Spleen (tissue), 11 donors: ENCODE measurements at regions not wholly inside any gene's neighbourhood (a gene's known extent, or its start where the extent isn't known, plus 50 kb on each side); places are given as distances from the start of the nearest gene placed in this dataset.

Source experiments
- DNase-seq: peaks from one replicate; pipeline ENCODE4 v3.0.0-alpha.2; 2020
- H3K27ac ChIP-seq, 8 donors: fragments of 200-600 bp; sonication (generic) in 7 of 8; 1 replicate in 4 of 8; 2 replicates in 4 of 8; pipeline versions ENCODE4 v1.5.0 to v1.8.0; 2016 to 2021; ENCODE audit warnings: inconsistent platforms in 4 of 8, mild to moderate bottlenecking in 4 of 8, moderate library complexity in 1 of 8
- H3K27me3 ChIP-seq, 7 donors: fragments of 200-600 bp; sonication (generic) in 6 of 7; replicated peaks in 1 of 7; 1 replicate in 4 of 7; 2 replicates in 3 of 7; pipeline versions ENCODE4 v1.5.0 to v1.8.0; 2016 to 2021; ENCODE audit warnings: inconsistent platforms in 3 of 7, mild to moderate bottlenecking in 1 of 7
- H3K36me3 ChIP-seq, 6 donors: fragments of 200-600 bp; sonication (generic) in 5 of 6; 1 replicate in 4 of 6; 2 replicates in 2 of 6; pipeline versions ENCODE4 v1.5.0 to v1.8.0; 2016 to 2021; ENCODE audit warnings: inconsistent platforms in 2 of 6
- H3K4me1 ChIP-seq, 6 donors: fragments of 200-600 bp; sonication (generic) in 5 of 6; 1 replicate in 3 of 6; 2 replicates in 3 of 6; pipeline versions ENCODE4 v1.5.0 to v1.8.0; 2016 to 2021; ENCODE audit warnings: inconsistent platforms in 3 of 6
- H3K4me3 ChIP-seq, 8 donors: fragments of 200-600 bp; sonication (generic) in 7 of 8; 1 replicate in 4 of 8; 2 replicates in 4 of 8; pipeline versions ENCODE4 v1.5.0 to v1.8.0; 2016 to 2021; ENCODE audit warnings: inconsistent platforms in 4 of 8, mild to moderate bottlenecking in 4 of 8, moderate library complexity in 2 of 8
- H3K9me3 ChIP-seq, 8 donors: fragments of 200-600 bp; sonication (generic) in 7 of 8; 1 replicate in 4 of 8; 2 replicates in 4 of 8; pipeline versions ENCODE4 v1.5.0 to v1.8.0; 2016 to 2021; ENCODE audit warnings: inconsistent platforms in 4 of 8
- POLR2A ChIP-seq, 3 donors: fragments of 450-650 bp; IDR thresholded peaks; one replicate each; pipeline ENCODE4 v1.5.1; 2017; ENCODE audit warnings: antibody characterized with exemption in 3 of 3, mild to moderate bottlenecking in 1 of 3
- POLR2AphosphoS5 ChIP-seq, 3 donors: sonication (generic); formaldehyde crosslinking; IDR thresholded peaks; one replicate each; pipeline ENCODE4 v1.5.1; 2017; ENCODE audit warnings: antibody characterized with exemption in 3 of 3
- WGBS, 5 donors: extraction: QIAGEN DNeasy Blood & Tissue Kit in 3 of 5; methylation state at CpG; one replicate each; pipeline versions ENCODE4 v1.1.5 to v1.1.7; 2013 to 2018; 5-methylcytosine and 5-hydroxymethylcytosine counted together
- intact Hi-C: fragments of 100-400 bp; cut with DNase I; formaldehyde crosslinking; loops from one replicate; pipeline ENCODE4 v1.15.0; 2023; ENCODE audit warnings: low total_unique reads
- TF ChIP-seq, protein P1 (sequence below), 11 experiments: fragments of 200-600 bp in 7 of 11; fragments of 450-650 bp in 4 of 11; sonication (generic) in 4 of 11; IDR thresholded peaks in 8 of 11; conservative IDR thresholded peaks in 3 of 11; 1 replicate in 7 of 11; 2 replicates in 4 of 11; pipeline versions ENCODE4 v1.4.0 to v1.8.0; 2016 to 2021; ENCODE audit warnings: antibody characterized with exemption in 11 of 11, inconsistent platforms in 4 of 11, mild to moderate bottlenecking in 1 of 11
- donor health status: healthy with polysubstance abuse.
- donor health status: DM: no; HTN: no; CAD: no; lungs with moderate emphysema.
- donor health status: DM: no; HTN: no; CAD: no.
- donor health status: Bipolar disorder and iron deficiency.
- donor health status: healthy.
- donor health status: DM: no; HTN: no; CAD: no.
- donor health status: DM: yes; HTN: yes; CAD: no.

DNA sequence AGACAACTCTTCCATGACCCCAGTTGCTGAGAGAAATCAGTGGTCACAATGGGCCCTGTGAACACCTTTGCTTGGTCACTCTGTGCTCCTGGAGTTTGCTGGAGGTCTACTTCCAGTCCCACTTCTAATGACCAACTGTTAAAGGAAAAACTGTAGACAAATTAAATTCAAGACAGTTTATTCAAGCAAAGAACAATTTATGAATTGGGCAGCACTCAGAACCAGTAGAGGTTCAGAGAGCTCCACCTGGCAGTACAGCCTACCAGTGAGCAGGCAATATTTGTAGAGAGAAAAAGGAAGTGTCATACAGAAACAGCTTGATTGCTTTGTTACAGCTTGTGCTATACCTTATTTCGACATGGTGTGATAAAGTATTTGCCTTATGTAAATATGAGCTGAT lies 116.5 kb downstream of the HS3ST3B1 start:
- TF ChIP-seq POLR2AphosphoS5 (IDR thresholded peaks at IDR 0.05) (no peak), POLR2A (IDR thresholded peaks at IDR 0.05) (no peak)
- TF ChIP-seq, protein P1, sequence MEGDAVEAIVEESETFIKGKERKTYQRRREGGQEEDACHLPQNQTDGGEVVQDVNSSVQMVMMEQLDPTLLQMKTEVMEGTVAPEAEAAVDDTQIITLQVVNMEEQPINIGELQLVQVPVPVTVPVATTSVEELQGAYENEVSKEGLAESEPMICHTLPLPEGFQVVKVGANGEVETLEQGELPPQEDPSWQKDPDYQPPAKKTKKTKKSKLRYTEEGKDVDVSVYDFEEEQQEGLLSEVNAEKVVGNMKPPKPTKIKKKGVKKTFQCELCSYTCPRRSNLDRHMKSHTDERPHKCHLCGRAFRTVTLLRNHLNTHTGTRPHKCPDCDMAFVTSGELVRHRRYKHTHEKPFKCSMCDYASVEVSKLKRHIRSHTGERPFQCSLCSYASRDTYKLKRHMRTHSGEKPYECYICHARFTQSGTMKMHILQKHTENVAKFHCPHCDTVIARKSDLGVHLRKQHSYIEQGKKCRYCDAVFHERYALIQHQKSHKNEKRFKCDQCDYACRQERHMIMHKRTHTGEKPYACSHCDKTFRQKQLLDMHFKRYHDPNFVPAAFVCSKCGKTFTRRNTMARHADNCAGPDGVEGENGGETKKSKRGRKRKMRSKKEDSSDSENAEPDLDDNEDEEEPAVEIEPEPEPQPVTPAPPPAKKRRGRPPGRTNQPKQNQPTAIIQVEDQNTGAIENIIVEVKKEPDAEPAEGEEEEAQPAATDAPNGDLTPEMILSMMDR (IDR thresholded peaks at IDR 0.05 in 8 of 11, conservative IDR thresholded peaks at IDR 0.05 in 3 of 11) = no peak
- H3K9me3 ChIP-seq = peaks cover 0 to 18% (median 7%) of the 10 kb centered on the region in 8 donors
- no peaks in the 10 kb centered on the region for H3K36me3 ChIP-seq
- H3K27ac ChIP-seq = no peak overlapping the region
- DNase-seq = no peak
- no peaks in the 10 kb centered on the region for H3K4me1 ChIP-seq
- H3K27me3 ChIP-seq = no peaks in the 10 kb centered on the region
- H3K4me3 ChIP-seq = no peak overlapping the region
- intact Hi-C loops = no loop called here
- whole genome bisulfite sequencing, 5 donors = 71 to 94% (median 84%) methylated on average over 1 of the region's 1 CpG

DNA sequence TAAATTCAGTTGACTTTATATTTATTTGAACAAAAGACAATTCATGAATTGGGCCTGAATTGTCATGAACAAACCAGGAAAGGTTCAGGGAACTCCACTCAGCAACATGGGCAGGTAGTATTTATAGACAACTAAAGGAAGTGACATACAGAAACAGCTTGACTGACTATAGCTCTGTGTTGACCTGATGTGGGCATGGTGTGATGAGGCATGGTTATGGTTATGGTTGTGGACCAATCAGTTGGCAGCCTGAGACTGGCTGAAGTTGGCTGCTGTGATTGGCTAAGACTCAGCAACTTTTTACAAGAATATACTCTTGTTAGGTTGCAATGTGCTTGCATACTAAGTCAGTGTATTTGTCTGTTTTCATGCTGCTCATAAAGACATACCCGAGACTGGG lies 108.4 kb downstream of the HS3ST3B1 start:
- H3K9me3 ChIP-seq = peaks cover 0 to 7% (median 0%) of the 10 kb centered on the region in 8 donors
- WGBS, 5 donors = 27 to 97% (median 84%) methylated on average over 1 of the region's 1 CpG
- H3K27me3 ChIP-seq = no peaks in the 10 kb centered on the region
- H3K4me1 ChIP-seq = no peaks in the 10 kb centered on the region
- no peak overlapping the region for H3K27ac ChIP-seq
- H3K36me3 ChIP-seq = no peaks in the 10 kb centered on the region
- TF ChIP-seq POLR2A (IDR thresholded peaks at IDR 0.05) (no peak), POLR2AphosphoS5 (IDR thresholded peaks at IDR 0.05) (no peak)
- TF ChIP-seq, protein P1 (IDR thresholded peaks at IDR 0.05 in 8 of 11, conservative IDR thresholded peaks at IDR 0.05 in 3 of 11) = no peak
- intact Hi-C loops = no loop called here
- H3K4me3 ChIP-seq = no peak overlapping the region
- DNase-seq = no peak

DNA sequence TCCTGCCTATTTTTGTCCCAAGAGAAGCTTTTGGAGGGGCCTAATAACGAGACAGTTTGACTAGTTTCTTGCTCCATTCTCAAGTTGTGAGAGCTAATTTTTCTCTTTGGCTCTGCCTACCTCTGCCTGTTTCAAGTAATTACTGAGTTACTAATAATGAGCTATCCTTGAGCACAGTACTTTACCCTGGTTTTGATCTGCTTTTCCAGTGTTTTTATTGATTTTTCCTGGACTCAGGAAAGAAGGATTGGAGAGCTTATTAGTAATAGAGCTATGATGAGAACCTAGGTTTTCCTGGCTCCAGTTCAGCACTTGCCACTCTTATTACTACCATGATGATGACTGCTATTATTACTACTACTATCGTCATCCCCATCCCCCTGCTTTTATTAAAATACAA lies 106.7 kb downstream of the HS3ST3B1 start:
- DNase-seq = no peak
- TF ChIP-seq, protein P1 (IDR thresholded peaks at IDR 0.05 in 8 of 11, conservative IDR thresholded peaks at IDR 0.05 in 3 of 11) = no peak
- TF ChIP-seq POLR2AphosphoS5 (IDR thresholded peaks at IDR 0.05) = no peak
- TF ChIP-seq POLR2A (IDR thresholded peaks at IDR 0.05) = no peak
- no peak overlapping the region for H3K27ac ChIP-seq
- WGBS, 5 donors = 72 to 93% (median 86%) methylated on average over 2 of the region's 2 CpGs
- no peak overlapping the region for H3K4me3 ChIP-seq
- intact Hi-C loops = no loop called here
- no peaks in the 10 kb centered on the region for H3K27me3 ChIP-seq
- no peaks in the 10 kb centered on the region for H3K36me3 ChIP-seq
- H3K4me1 ChIP-seq = no peaks in the 10 kb centered on the region
- peaks cover 0 to 8% (median 0%) of the 10 kb centered on the region in 8 donors for H3K9me3 ChIP-seq

DNA sequence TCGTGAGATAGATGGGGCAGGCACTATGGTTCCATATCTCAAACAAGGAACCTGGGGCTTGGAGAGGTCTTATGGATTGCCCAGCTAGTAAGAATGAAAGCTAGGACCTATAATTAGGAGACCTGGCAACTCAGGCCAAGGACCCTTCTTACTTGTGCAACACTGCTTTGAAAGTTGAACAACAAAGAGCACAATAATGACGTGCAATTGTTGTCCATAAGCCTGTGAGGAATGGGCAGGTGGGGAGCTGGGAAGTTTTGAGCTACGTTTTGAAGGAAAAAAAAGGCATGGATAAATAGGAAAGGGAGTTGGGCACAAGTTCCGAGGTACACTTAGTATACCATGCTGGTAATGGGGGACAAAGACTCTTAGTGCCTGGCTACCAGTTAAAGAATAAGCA lies 104.3 kb downstream of the HS3ST3B1 start:
- 80 to 90% (median 87%) methylated on average over 4 of the region's 4 CpGs for WGBS, 5 donors
- no peak for DNase-seq
- intact Hi-C loops = no loop called here
- Histone ChIP-seq H3K9me3 (peaks cover 0 to 4% (median 0%) of the 10 kb centered on the region in 8 donors), H3K4me3 (no peak overlapping the region), H3K4me1 (no peaks in the 10 kb centered on the region), H3K27ac (no peak overlapping the region), H3K27me3 (no peaks in the 10 kb centered on the region), H3K36me3 (no peaks in the 10 kb centered on the region)
- no peak for TF ChIP-seq POLR2AphosphoS5 (IDR thresholded peaks at IDR 0.05)
